ENCODE measurements at regions not wholly inside any gene's neighbourhood (a gene's known extent, or its start where the extent isn't known, plus 50 kb on each side); places are given as distances from the start of the nearest gene placed in this dataset.

- DNase-seq (ENCODE audit: low spot score): no peak
Measured at GRCh38 chr1:201706109-201706508, 122.8 kb upstream of the IPO9 start.

- no peak for DNase-seq (ENCODE audit: low spot score)
Measured at GRCh38 chr1:201707027-201707426, 121.9 kb upstream of the IPO9 start.

- no peak for DNase-seq (ENCODE audit: low spot score)
Measured at GRCh38 chr1:201707656-201708055, 121.3 kb upstream of the IPO9 start.

GRCh38 chr1:201708085-201708512, 120.9 kb upstream of the IPO9 start:
- no peak for DNase-seq (ENCODE audit: low spot score)

- no peak for DNase-seq (ENCODE audit: low spot score)
Measured at GRCh38 chr1:201708691-201709090, 120.3 kb upstream of the IPO9 start.

- peak; percentile 93 for DNase-seq (ENCODE audit: low spot score)
Measured at GRCh38 chr1:201709564-201710295, 119.2 kb upstream of the IPO9 start.

- no peak for DNase-seq (ENCODE audit: low spot score)
Measured at GRCh38 chr1:201710632-201711597, 118.0 kb upstream of the IPO9 start.

GRCh38 chr1:201711811-201712210, 117.1 kb upstream of the IPO9 start:
- no peak for DNase-seq (ENCODE audit: low spot score)

GRCh38 chr1:201712387-201713085, 116.4 kb upstream of the IPO9 start:
- no peak for DNase-seq (ENCODE audit: low spot score)

- DNase-seq (ENCODE audit: low spot score): peak; percentile 96
Measured at GRCh38 chr1:201713086-201713810, 115.7 kb upstream of the IPO9 start.

- no peak for DNase-seq (ENCODE audit: low spot score)
Measured at GRCh38 chr1:201714542-201715329, 114.2 kb upstream of the IPO9 start.

- DNase-seq (ENCODE audit: low spot score): no peak
Measured at GRCh38 chr1:201715351-201715750, 113.6 kb upstream of the IPO9 start.

GRCh38 chr1:201715801-201716741, 112.9 kb upstream of the IPO9 start:
- no peak for DNase-seq (ENCODE audit: low spot score)

GRCh38 chr1:201716742-201717135, 112.2 kb upstream of the IPO9 start:
- DNase-seq (ENCODE audit: low spot score): no peak

- no peak for DNase-seq (ENCODE audit: low spot score)
Measured at GRCh38 chr1:201717286-201717685, 111.7 kb upstream of the IPO9 start.

GRCh38 chr1:201718346-201719202, 110.4 kb upstream of the IPO9 start:
- no peak for DNase-seq (ENCODE audit: low spot score)

- no peak for DNase-seq (ENCODE audit: low spot score)
Measured at GRCh38 chr1:201719812-201720521, 109.0 kb upstream of the IPO9 start.

GRCh38 chr1:201720522-201720844, 108.5 kb upstream of the IPO9 start:
- no peak for DNase-seq (ENCODE audit: low spot score)
